Stomach (tissue), 8 donors: ENCODE measurements at regions not wholly inside any gene's neighbourhood (a gene's known extent, or its start where the extent isn't known, plus 50 kb on each side); places are given as distances from the start of the nearest gene placed in this dataset.

Source experiments
- DNase-seq, 2 donors: peaks; one replicate each; pipeline versions ENCODE4 v3.0.0 to v3.0.0-alpha.2; 2013 to 2019
- H3K27ac ChIP-seq, 5 donors: fragments of 200-600 bp in 4 of 5; sonication (generic) in 4 of 5; one replicate each; pipeline ENCODE4 v1.5.1; 2013 to 2019; ENCODE audit warnings: mild to moderate bottlenecking in 1 of 5, moderate library complexity in 1 of 5
- H3K27me3 ChIP-seq, 3 donors: fragments of 200-600 bp; sonication (generic); one replicate each; pipeline ENCODE4 v1.5.1; 2017 to 2019; ENCODE audit warnings: mixed run types in 1 of 3
- H3K36me3 ChIP-seq, 4 donors: fragments of 200-600 bp; sonication (generic); 1 replicate in 3 of 4; 2 replicates in 1 of 4; pipeline ENCODE4 v1.5.1; 2016 to 2019
- H3K4me1 ChIP-seq, 4 donors: fragments of 200-600 bp; sonication (generic); one replicate each; pipeline ENCODE4 v1.5.1; 2016 to 2019
- H3K4me3 ChIP-seq, 4 donors: fragments of 200-600 bp; sonication (generic) in 3 of 4; one replicate each; pipeline ENCODE4 v1.5.1; 2016 to 2019; ENCODE audit warnings: mild to moderate bottlenecking in 1 of 4
- H3K9me3 ChIP-seq, 4 donors: fragments of 200-600 bp; sonication (generic); one replicate each; pipeline ENCODE4 v1.5.1; 2016 to 2019
- EP300 ChIP-seq: sonication (generic); formaldehyde crosslinking; IDR thresholded peaks from one replicate; pipeline ENCODE4 v1.6.1; 2017; ENCODE audit warnings: antibody characterized with exemption
- POLR2A ChIP-seq, 4 donors: fragments of 450-650 bp; IDR thresholded peaks; one replicate each; pipeline ENCODE4 v1.6.1; 2016; ENCODE audit warnings: antibody characterized with exemption in 4 of 4, control low read depth in 2 of 4, mild to moderate bottlenecking in 1 of 4, moderate library complexity in 1 of 4
- POLR2AphosphoS5 ChIP-seq, 3 donors: sonication (generic); formaldehyde crosslinking; IDR thresholded peaks; one replicate each; pipeline ENCODE4 v1.6.1; 2016; ENCODE audit warnings: antibody characterized with exemption in 3 of 3
- whole genome bisulfite sequencing, 5 donors: extraction: QIAGEN DNeasy Blood & Tissue Kit in 3 of 5; methylation state at CpG; one replicate each; pipeline versions ENCODE4 v1.1.5 to v1.1.7; 2013 to 2018; 5-methylcytosine and 5-hydroxymethylcytosine counted together
- intact Hi-C: fragments of 100-400 bp; cut with DNase I; formaldehyde crosslinking; loops from one replicate; pipeline ENCODE4 v1.15.1; 2023; ENCODE audit warnings: low total_unique reads
- TF ChIP-seq, protein P1 (sequence below), 7 experiments: fragments of 450-650 bp in 4 of 7; fragments of 200-600 bp in 3 of 7; sonication (generic) in 3 of 7; IDR thresholded peaks; one replicate each; pipeline ENCODE4 v1.5.1; 2016 to 2019; ENCODE audit warnings: antibody characterized with exemption in 7 of 7, control low read depth in 2 of 7, mild to moderate bottlenecking in 1 of 7
- donor health status: healthy with polysubstance abuse.
- donor health status: Bipolar disorder and iron deficiency.
- donor health status: healthy.

DNA sequence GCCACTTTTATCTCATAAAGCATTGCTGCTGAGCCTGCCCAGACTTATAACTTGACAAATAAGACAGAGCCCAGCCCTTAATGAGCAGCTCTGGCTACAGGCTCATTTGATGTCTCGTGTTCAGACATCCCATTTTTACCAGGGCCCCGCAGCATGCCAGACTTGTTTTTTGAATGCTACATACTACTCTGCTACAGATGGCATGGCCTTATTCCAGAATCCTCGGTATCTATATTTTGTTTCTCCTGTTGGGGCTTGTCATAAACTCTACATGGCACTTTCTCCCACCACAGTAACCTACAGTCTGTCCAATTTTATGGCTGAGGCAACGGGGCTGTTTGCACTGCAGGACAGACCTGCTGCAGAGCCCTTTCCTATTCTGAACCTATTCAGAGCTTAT is 179.0 kb upstream of the DDX18 start:
- no peak overlapping the region for H3K4me3 ChIP-seq
- intact Hi-C loops, result no loop called here
- peaks cover 0 to 9% (median 2%) of the 10 kb centered on the region in 4 donors for H3K9me3 ChIP-seq
- no peaks in the 10 kb centered on the region for H3K27me3 ChIP-seq
- H3K4me1 ChIP-seq, result no peaks in the 10 kb centered on the region
- WGBS, 5 donors, result 47 to 79% (median 53%) methylated on average over 4 of the region's 4 CpGs
- no peak overlapping the region for H3K27ac ChIP-seq
- TF ChIP-seq, protein P1, sequence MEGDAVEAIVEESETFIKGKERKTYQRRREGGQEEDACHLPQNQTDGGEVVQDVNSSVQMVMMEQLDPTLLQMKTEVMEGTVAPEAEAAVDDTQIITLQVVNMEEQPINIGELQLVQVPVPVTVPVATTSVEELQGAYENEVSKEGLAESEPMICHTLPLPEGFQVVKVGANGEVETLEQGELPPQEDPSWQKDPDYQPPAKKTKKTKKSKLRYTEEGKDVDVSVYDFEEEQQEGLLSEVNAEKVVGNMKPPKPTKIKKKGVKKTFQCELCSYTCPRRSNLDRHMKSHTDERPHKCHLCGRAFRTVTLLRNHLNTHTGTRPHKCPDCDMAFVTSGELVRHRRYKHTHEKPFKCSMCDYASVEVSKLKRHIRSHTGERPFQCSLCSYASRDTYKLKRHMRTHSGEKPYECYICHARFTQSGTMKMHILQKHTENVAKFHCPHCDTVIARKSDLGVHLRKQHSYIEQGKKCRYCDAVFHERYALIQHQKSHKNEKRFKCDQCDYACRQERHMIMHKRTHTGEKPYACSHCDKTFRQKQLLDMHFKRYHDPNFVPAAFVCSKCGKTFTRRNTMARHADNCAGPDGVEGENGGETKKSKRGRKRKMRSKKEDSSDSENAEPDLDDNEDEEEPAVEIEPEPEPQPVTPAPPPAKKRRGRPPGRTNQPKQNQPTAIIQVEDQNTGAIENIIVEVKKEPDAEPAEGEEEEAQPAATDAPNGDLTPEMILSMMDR (IDR thresholded peaks at IDR 0.05), result no peak
- TF ChIP-seq EP300, result no peak
- TF ChIP-seq POLR2AphosphoS5 (IDR thresholded peaks at IDR 0.05), result no peak
- no peak for TF ChIP-seq POLR2A (IDR thresholded peaks at IDR 0.05)
- no peak for DNase-seq
- H3K36me3 ChIP-seq, result no peaks in the 10 kb centered on the region

DNA sequence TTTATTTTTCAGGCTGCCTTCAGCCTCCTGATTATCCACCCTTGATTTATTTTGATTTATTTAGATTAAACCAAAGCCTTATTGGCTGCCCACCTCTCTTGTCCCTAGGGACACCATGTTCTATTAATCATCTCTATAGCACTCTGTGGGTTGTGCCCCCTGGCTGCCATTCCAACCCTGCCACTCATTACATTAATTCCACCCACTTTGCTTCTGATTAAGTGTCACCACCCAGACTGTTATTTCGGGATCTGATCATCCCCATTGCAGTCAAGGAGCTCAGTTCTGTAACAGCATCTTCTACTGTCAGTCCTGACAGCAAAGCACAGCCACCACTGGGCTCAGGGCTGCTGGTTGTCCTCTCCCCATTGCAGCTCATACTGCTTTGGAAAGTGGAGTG is 175.1 kb upstream of the DDX18 start:
- Histone ChIP-seq H3K27me3 (no peaks in the 10 kb centered on the region), H3K4me3 (no peak overlapping the region), H3K4me1 (no peaks in the 10 kb centered on the region), H3K9me3 (peaks cover 0 to 9% (median 2%) of the 10 kb centered on the region in 4 donors), H3K36me3 (no peaks in the 10 kb centered on the region), H3K27ac (no peak overlapping the region)
- TF ChIP-seq EP300 (no peak), POLR2AphosphoS5 (IDR thresholded peaks at IDR 0.05) (no peak), POLR2A (IDR thresholded peaks at IDR 0.05) (no peak)
- TF ChIP-seq, protein P1 (IDR thresholded peaks at IDR 0.05), result no peak
- intact Hi-C loops, result no loop called here
- no peak for DNase-seq
- 72 to 100% (median 76%) methylated on average over 1 of the region's 1 CpG for WGBS, 5 donors

DNA sequence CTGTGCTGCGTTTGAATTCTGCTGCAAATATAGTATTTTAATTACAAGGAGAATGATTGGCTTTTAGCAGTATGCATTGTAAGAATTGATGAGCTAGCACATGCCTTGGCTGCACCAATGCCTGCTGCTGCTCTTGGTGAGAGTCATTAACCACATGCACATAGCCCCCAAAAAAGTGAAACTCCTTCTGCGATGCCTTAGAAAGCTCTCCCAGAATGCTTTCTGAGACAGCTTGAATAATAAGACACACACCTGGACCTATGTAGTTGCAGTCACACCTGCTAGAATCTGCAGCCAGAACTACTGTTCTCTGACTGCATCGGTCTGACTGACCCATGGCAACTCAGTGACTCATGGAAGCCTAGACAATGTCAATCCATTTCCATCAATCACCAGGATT is 170.1 kb upstream of the DDX18 start:
- Histone ChIP-seq H3K4me1 (no peaks in the 10 kb centered on the region), H3K4me3 (no peak overlapping the region), H3K36me3 (no peaks in the 10 kb centered on the region), H3K27ac (no peak overlapping the region), H3K27me3 (no peaks in the 10 kb centered on the region), H3K9me3 (no peaks in the 10 kb centered on the region)
- DNase-seq, result no peak
- 57 to 71% (median 67%) methylated on average over 3 of the region's 3 CpGs for WGBS, 5 donors
- TF ChIP-seq EP300 (no peak), POLR2A (IDR thresholded peaks at IDR 0.05) (no peak), POLR2AphosphoS5 (IDR thresholded peaks at IDR 0.05) (no peak)
- TF ChIP-seq, protein P1 (IDR thresholded peaks at IDR 0.05), result no peak
- intact Hi-C loops, result no loop called here

DNA sequence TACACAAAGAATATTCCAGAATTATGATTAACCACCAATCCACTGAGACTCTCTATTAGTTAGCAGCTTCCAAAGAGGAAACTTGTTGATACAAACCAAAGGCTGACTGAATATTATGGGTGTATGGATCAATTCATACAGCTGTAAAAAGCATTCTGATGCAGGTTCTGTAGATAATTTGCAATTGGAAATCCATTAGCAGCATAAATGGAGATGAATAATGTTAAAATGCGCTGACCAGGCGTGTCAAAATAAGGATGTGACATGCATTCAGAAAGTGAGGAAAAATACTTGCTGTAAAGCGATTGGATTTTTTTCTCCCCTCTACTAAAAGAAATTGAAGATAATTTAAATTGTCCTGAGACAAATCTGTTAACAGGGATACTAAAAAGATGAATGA is 169.0 kb upstream of the DDX18 start:
- TF ChIP-seq, protein P1 (IDR thresholded peaks at IDR 0.05), result no peak
- no peak for TF ChIP-seq POLR2A (IDR thresholded peaks at IDR 0.05)
- Histone ChIP-seq H3K4me3 (no peak overlapping the region), H3K27ac (no peak overlapping the region), H3K4me1 (no peaks in the 10 kb centered on the region), H3K36me3 (no peaks in the 10 kb centered on the region), H3K27me3 (no peaks in the 10 kb centered on the region), H3K9me3 (no peaks in the 10 kb centered on the region)
- intact Hi-C loops, result no loop called here
- DNase-seq, result no peak
- 65 to 82% (median 77%) methylated on average over 3 of the region's 3 CpGs for WGBS, 5 donors
